ENCODE measurements at regions not wholly inside any gene's neighbourhood (a gene's known extent, or its start where the extent isn't known, plus 50 kb on each side); places are given as distances from the start of the nearest gene placed in this dataset.

- no peak for TF ChIP-seq CTCF (IDR thresholded peaks at IDR 0.05)
- TF ChIP-seq EZH2phosphoT487 (IDR thresholded peaks at IDR 0.05): no peak
- no peak for TF ChIP-seq EZH2 (IDR thresholded peaks at IDR 0.05)
Measured at GRCh38 chr11:96554236-96554820, 164.5 kb downstream of the JRKL start.
